ENCODE measurements at regions not wholly inside any gene's neighbourhood (a gene's known extent, or its start where the extent isn't known, plus 50 kb on each side); places are given as distances from the start of the nearest gene placed in this dataset.
"Not testable (repeated sequence)": the region's sequence is repeated elsewhere in the genome, so short reads cannot be mapped to it uniquely, and the experiment has no call there.

DNA sequence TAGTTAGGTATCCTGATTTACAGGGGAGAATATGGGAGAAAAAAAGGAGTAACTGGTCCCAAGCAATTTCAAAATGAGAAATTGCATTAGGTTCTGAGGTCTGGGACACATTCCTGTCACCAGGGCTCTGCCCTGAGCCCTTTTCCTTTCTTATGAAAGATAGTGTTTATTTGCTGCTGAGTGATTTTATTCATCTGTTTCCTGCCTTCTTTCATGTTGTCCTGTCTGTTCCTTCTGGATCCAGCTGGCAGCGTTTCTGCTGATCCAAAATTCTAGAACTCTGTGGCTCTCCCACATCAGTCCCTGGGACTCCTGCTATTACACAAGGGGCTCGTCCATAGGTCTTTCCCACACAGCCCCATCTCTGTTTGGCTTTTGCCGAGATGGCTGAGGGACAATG lies 519.1 kb upstream of the SALL3 start:
- in situ Hi-C loops (cut with MboI; ENCODE audit: low sequenced_read_pairs): no loop called here

DNA sequence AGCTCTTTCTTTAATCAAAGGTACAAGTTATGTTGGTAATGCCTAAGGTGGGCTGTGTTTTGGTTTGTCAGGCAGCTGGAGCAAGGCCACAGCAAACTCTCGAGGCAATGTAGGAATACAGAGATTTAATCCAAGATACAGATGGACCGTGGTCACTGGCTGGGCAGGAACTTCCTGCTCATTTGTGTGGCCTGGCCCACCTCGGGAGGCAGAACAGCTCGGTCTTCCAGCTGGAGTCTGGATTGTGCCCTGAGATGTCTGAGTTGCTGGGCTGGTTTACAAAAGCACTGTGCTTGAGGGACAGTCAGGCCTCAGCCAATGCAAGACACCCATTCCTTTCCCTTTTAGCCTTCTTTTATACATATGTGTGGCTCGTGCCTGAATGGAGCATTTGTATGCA lies 506.1 kb upstream of the SALL3 start:
- in situ Hi-C loops (cut with MboI; ENCODE audit: low sequenced_read_pairs): no loop called here

- in situ Hi-C loops (cut with MboI; ENCODE audit: low sequenced_read_pairs): no loop called here
Measured at GRCh38 chr18:78477840-78478239, 501.8 kb upstream of the SALL3 start.

GRCh38 chr18:78479443-78479842 lies 500.2 kb upstream of the SALL3 start:
- in situ Hi-C loops (cut with MboI; ENCODE audit: low sequenced_read_pairs): no loop called here

DNA sequence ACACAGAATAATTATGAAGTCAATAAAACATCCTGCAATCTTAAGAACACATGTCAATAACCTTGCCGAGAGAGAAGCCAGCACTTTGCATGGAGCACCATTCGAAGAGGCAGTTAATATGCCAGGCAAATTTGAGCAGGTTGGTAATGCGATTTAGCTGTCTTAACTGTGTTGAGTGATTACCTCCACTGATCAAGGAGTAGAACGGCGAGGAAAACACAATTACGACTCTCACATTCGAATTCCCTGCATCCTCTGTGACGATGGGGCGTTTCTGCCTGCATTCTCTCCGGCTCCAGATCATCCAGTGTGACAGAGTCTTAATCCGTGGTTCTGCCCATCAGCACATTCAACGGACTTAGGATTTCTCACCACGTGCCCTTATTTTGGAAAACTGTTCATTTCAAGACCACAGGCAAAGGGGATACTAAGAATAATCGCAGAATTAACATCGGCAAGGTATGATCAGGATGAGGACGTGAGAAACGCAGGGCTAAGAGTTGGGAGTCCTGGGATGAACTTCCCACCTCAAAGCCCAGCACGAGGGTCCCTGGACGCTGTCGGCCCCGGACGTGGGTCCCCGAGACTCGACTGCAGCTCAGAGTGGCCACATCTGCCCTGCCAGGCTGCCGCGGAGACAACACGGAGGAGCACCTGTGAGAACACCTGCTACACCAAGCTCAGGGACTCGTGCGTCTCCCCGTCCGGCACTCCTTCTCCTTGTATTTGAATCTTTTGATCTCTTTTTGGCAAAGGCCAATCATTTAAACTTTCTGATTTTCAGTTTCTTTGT lies 499.2 kb upstream of the SALL3 start:
- in situ Hi-C loops (cut with MboI; ENCODE audit: low sequenced_read_pairs): no loop called here

DNA sequence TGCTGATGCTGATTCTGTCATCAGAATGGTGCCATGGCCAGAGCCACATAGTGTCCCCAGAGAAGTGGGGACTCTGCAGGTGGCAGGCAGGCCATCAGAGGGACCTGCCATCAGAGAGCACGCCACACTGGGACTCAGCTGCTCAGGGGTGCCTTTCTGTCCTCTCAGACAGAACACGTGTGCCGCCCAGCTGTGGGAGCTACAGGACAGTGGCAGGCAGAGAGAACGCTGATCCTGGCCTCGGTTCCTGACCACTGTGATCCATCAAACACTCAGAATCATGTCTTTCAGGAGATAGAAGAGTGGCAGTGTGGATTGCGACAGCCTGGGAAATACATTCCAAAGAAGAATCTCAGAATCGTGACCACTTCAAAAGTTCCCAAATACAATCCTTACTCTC lies 497.2 kb upstream of the SALL3 start:
- in situ Hi-C loops (cut with MboI; ENCODE audit: low sequenced_read_pairs): no loop called here

DNA sequence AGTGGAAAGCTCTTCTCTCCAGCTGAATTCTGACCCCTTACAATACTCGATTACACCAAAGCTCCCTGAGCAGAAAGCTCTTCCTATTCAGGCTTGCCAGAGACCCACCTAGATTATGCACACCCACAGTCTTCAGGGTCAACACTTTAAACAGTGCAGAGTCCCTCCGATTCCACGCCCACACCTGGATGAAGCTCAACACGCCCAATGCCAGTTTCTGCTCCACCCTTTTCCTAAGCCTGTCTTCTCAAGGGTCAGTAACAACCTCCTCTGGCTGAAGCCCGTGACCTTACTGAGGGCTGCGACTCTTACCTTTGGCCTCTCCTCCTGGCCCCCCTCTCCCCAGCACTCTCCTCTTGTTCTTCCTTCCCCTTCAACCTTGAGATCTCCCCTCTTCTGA lies 492.0 kb upstream of the SALL3 start:
- in situ Hi-C loops (cut with MboI; ENCODE audit: low sequenced_read_pairs): no loop called here

DNA sequence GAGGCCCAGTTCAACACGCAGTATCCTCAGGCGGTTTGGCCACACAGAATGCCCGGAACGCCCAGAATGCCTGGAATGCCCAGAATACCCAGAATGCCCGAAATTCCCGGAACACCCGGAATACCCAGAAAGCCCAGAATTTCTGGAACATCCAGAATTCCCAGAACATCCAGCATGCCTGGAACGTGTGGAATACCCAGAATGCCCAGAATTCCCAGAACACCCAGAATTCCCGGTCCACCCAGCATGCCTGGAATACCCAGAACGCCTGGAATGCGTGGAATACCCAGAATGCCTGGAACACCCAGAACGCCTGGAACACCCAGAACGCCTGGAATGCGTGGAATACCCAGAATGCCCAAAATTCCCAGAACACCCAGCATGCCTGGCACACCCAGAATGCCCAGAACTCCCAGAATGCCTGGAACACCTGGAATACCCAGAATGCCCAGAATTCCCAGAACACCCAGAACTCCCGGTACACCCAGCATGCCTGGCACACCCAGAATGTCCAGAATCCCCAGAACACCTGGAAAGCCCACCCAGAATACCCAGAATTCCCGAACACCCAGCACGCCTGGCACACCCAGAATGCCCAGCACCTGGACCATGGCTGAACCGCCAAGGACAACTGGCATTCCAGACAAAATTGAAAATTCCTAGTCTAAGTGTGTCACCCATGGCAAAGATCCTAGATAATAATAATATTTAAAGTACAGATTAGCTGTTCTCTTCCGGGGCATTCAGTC lies 487.4 kb upstream of the SALL3 start:
- in situ Hi-C loops (cut with MboI; ENCODE audit: low sequenced_read_pairs): no loop called here

- in situ Hi-C loops (cut with MboI; ENCODE audit: low sequenced_read_pairs): no loop called here
Measured at GRCh38 chr18:78492813-78493371, 486.7 kb upstream of the SALL3 start.

GRCh38 chr18:78493490-78493889 lies 486.1 kb upstream of the SALL3 start:
- in situ Hi-C loops (cut with MboI; ENCODE audit: low sequenced_read_pairs): not testable (repeated sequence)

- in situ Hi-C loops (cut with MboI; ENCODE audit: low sequenced_read_pairs): no loop called here
Measured at GRCh38 chr18:78494204-78495085, 485.2 kb upstream of the SALL3 start.

DNA sequence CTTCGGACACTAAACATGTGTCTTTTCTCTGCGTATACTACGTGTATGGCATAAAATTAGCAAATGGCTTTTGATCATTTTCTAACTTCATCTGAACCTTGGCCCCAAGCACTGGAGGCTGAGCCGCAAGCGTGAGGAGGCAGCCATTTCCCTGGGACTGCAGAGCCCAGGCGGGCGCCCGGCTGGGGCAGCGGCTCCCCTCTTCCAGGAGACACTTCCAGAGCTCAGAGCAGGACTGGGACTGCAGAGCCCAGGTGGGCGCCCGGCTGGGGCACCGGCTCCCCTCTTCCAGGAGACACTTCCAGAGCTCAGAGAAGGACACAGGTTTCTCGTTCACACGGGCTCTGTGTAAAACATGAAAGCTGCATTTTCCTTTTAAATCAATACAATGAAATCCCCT lies 484.1 kb upstream of the SALL3 start:
- in situ Hi-C loops (cut with MboI; ENCODE audit: low sequenced_read_pairs): no loop called here

DNA sequence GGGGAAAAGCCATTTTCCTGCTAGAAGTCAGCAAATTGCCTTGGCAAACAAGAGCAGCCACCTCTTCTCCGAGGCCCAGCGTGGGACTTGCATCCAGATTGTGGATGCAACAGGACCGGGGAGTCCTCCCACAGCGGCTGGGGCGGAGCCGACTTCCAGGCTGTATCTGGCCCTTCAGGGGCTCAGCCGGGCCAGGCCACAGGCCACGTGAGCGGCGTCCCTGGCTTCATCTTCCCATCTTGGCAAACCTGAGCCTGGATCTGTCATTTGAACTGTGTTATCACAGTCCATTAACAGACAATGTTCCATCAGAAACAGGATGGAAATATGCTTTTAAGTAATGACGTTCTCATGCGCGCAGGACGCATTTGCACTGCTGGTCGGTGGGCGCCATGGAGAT lies 483.5 kb upstream of the SALL3 start:
- in situ Hi-C loops (cut with MboI; ENCODE audit: low sequenced_read_pairs): no loop called here

DNA sequence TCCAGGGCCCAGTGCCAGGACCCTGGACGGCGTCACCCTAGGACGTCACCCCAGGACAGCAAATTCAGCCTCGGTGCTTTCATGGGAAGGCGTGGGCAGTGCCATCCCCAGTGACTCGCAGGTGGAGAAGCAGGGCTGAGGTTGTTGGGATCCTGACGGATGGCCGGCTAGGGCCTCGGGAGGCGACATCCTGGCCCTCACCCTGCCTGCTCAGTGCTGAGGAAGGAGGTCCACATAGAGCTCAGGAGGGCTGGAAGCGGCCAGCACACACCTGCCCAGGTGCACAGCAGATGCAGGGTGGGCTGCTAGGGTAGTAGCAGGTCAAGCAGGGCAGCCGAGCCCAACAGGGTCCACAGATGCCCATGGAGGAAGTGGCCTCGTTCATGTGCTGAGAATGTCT lies 482.0 kb upstream of the SALL3 start:
- in situ Hi-C loops (cut with MboI; ENCODE audit: low sequenced_read_pairs): no loop called here

- in situ Hi-C loops (cut with MboI; ENCODE audit: low sequenced_read_pairs): no loop called here
Measured at GRCh38 chr18:78499586-78499985, 480.0 kb upstream of the SALL3 start.

- in situ Hi-C loops (cut with MboI; ENCODE audit: low sequenced_read_pairs): no loop called here
Measured at GRCh38 chr18:78501251-78501650, 478.4 kb upstream of the SALL3 start.

DNA sequence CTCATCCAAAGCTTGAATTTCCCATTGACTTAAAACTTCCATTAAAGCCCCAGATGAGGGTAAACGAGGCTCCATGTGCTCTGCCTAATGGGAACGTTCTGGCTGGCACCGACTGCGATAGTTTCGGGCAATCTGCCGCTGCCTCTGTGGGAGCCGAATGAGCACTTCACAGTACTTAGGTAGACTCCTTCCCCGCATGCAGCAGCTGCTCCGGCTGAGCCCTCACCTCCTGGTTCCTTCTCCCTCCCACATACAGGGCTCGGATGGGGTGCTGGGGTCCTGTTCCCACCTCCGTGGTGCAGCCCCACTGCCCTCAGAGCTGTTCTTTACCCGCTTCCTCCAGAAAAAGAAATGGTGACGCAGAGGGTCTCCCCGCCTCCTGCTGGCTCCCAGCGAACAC lies 476.5 kb upstream of the SALL3 start:
- in situ Hi-C loops (cut with MboI; ENCODE audit: low sequenced_read_pairs): no loop called here

GRCh38 chr18:78505851-78506461 lies 473.7 kb upstream of the SALL3 start:
- in situ Hi-C loops (cut with MboI; ENCODE audit: low sequenced_read_pairs): no loop called here

GRCh38 chr18:78507217-78507616 lies 472.4 kb upstream of the SALL3 start:
- in situ Hi-C loops (cut with MboI; ENCODE audit: low sequenced_read_pairs): no loop called here

- in situ Hi-C loops (cut with MboI; ENCODE audit: low sequenced_read_pairs): not testable (repeated sequence)
Measured at GRCh38 chr18:78508228-78508824, 471.3 kb upstream of the SALL3 start.

Data from HL-60/S4 treated with phorbol 12-myristate 13-acetate at 8.2 ng/mL for 4 days and 3 days (cell line).